Tibial nerve (tissue), 3 donors: ENCODE measurements at regions not wholly inside any gene's neighbourhood (a gene's known extent, or its start where the extent isn't known, plus 50 kb on each side); places are given as distances from the start of the nearest gene placed in this dataset.

Experiments
- CTCF ChIP-seq, 5 experiments: fragments of 200-600 bp in 3 of 5; fragments of 450-650 bp in 2 of 5; sonication (generic) in 3 of 5; IDR thresholded peaks; one replicate each; pipeline ENCODE4 v1.5.1; 2016 to 2019; ENCODE audit warnings: antibody characterized with exemption in 5 of 5, mild to moderate bottlenecking in 3 of 5, moderate library complexity in 2 of 5
- POLR2A ChIP-seq, 2 donors: fragments of 450-650 bp; IDR thresholded peaks; one replicate each; pipeline ENCODE4 v1.6.1; 2017; ENCODE audit warnings: antibody characterized with exemption in 2 of 2, mild to moderate bottlenecking in 2 of 2, moderate library complexity in 2 of 2

GRCh38 chr16:56122251-56122650 lies 69.0 kb upstream of the GNAO1 start:
- TF ChIP-seq CTCF (IDR thresholded peaks at IDR 0.05), result no peak
- TF ChIP-seq POLR2A (IDR thresholded peaks at IDR 0.05), result no peak
